GM10266 (cell line): ENCODE measurements at regions not wholly inside any gene's neighbourhood (a gene's known extent, or its start where the extent isn't known, plus 50 kb on each side); places are given as distances from the start of the nearest gene placed in this dataset.

ENCODE experiments used
- DNase-seq: peaks from one replicate; pipeline ENCODE4 v3.0.0; 2012; ENCODE audit errors: extremely low spot score
- CTCF ChIP-seq: IDR thresholded peaks from 2 replicates; pipeline ENCODE4 v1.5.1; 2012; ENCODE audit warnings: mild to moderate bottlenecking, low read depth; ENCODE audit not compliant: control insufficient read depth, insufficient read depth; ENCODE audit errors: missing control alignments

DNA sequence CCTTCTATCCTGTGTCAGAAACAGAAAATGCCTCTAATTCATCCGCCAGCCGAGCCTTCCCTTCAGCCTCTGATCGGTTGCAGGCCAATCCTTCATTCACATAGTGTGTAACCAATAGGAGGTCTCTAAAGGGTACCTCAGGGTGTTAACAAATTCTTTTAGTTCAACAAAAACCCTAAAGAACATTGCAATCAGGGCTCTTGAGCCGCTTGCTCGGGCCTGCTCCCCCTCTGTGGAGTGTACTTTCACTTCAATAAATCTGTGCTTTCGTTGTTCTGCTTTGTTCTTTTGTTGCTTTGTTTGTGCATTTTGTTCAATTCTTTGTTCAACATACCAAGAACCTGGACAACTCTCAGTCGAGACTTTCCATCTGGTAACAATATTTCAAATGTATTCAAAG, 366.5 kb downstream of the KCTD12 start:
- TF ChIP-seq CTCF = no peak
- DNase-seq = no peak

DNA sequence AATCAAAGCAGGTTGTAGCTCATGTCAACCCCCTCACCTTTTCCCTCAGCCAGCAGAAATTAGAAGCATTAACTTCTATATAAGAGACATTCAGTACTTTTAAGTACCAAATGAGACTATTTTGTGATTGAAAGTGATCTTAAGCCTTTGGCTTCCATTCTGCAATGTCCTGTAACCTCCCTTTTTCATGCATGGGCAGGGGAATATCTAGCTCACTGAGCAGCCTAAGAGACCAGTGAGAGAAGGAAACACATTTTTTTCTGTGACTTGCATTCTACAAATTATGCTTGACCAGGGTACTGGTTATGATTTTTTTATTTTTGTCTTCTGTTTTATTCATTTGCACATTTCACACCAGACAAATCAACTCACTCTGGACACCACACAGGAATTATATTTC, 369.6 kb downstream of the KCTD12 start:
- no peak for DNase-seq
- TF ChIP-seq CTCF = no peak

- TF ChIP-seq CTCF = no peak
Observed at GRCh38 chr13:76516013-76516412, 370.2 kb downstream of the KCTD12 start.

GRCh38 chr13:76512721-76513145, 373.5 kb downstream of the KCTD12 start:
- no peak for TF ChIP-seq CTCF
- DNase-seq = no peak

More at GRCh38 chr13:76516013-76516412, 370.2 kb downstream of the KCTD12 start:
- no peak for DNase-seq

- no peak for TF ChIP-seq CTCF
- DNase-seq = no peak
Observed at GRCh38 chr13:76505437-76505836, 380.8 kb downstream of the KCTD12 start.

DNA sequence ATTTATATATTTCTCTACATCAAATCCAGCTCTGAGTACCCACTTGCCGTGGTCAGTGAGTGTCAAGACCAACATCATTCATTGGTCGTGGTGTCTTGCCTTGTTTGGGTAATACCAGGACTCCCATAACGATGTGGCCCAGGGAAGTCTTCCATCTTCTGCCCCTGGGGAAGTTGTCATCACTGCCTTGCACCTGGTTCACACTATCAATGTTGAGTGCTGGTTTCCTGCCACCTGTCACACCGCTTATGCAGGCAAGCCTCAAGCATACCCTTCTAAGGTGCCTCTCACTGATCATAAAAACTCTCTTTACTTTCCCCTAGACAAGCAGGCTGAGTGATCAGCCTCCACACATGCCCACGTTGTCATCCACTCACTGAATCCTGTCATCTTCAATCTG, 382.4 kb downstream of the KCTD12 start:
- DNase-seq = no peak
- TF ChIP-seq CTCF = no peak

DNA sequence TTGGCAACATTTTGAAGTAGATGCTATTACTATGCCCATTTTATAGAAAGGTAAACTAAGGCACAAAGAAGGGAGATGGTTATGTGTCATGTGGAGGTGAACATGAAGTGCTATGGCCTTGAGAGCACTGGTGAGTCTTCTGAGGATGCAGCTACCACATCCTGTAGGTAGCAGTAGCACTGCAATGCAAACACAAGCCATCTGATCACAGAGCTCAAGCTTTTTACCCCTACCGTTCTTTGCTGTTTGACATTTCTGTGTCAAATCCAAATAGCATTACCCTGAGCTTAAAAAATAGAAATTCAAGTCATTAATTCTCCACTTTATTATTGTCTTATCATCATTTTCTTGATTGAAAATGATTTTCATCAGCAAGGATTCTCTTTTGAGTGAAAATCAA, 382.9 kb downstream of the KCTD12 start:
- no peak for TF ChIP-seq CTCF
- no peak for DNase-seq
